NCI-H82 treated with DMSO at 0.1 percent for 48 hours (cell line): ENCODE measurements at regions not wholly inside any gene's neighbourhood (a gene's known extent, or its start where the extent isn't known, plus 50 kb on each side); places are given as distances from the start of the nearest gene placed in this dataset.
"Not testable (repeated sequence)": the region's sequence is repeated elsewhere in the genome, so short reads cannot be mapped to it uniquely, and the experiment has no call there.

Experiments
- DNase-seq: peaks from one replicate; lab custom pipeline; 2025; ENCODE audit not compliant: unreplicated experiment; lab: John Stamatoyannopoulos, UW

DNA sequence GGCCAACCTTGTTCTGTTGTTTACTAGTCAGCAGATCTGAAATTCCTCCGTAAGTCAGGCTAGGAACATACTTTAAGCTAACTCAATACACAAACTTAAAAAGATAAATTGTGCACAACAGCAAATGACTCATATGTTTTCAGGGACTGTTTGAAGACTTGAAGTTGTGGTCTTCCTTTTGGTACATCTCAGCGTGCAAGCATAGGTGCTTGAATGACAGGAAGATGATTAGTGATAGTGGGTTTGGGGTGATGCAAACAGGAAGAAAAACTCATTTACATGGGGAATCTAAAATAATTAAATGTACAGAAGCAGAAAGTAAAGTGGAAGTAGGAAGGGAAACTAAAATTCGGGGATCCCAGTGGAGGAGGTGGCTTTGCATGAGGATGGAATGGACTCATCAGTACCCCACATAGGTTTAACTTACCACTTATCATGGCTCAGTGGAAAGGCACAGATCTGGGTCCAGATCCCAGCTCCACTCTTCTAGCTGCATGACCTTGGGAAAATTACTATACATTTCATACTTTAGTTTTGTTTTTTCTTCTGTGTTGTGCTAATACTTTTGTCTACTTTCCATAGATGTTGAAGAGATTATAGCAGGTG lies 122.3 kb downstream of the XCL2 start:
- DNase-seq, result no peak

DNA sequence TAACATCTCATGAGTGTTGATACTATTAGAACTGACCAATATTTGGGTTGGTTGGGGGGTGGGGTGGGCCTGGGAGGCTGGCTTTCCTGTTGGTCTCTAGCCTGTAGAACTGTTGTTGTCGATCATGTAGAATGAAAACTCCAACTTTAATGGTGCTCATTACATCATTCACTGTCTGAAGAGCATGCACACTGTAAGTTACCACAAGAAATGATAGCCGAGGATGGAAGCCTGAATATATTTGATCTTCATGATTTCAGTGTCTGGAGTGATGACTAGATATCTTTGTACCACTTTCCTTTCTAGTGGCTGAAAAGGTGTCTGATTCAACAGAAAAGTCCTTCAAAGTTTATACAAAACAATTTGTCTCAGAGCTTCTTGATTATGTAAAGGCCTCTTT lies 123.6 kb downstream of the XCL2 start:
- no peak for DNase-seq

DNA sequence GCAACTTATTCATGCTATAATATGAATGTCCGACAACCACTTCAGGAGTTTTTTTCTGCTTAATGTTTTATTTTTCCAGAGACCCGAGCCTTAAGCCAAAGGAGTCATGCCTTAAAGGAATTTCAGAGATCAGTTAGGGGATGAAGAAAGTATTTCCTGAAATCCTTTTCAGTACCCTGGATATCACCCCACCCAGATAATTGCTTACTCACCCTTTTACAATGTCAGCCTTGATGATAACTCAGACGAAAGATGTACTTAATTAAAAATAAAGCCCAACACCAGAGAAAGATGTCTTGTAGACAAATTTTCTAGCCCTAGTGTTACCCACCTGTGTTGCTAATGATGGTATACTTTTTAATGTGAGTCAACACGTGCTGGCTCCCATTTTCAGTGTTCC lies 124.1 kb downstream of the XCL2 start:
- DNase-seq, result no peak

DNA sequence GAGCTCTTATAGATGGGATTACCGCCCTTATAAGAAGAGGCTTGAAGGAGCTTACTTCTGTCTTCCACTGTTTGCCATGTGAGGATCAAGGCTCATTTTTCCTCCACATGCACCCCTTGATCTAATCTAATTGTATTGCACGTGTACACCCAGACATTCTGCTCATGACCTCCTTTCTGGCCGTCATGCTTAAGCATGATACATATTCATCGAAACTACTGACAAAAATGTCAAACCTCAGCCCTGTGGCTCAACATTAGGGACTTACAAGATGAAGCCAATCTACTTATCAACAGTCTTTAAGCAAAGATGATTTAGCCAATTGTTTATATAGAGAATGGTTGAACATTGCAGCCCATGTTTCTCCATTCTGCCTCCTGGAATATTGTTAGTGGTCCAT lies 127.6 kb downstream of the XCL2 start:
- DNase-seq, result peak; percentile 90

DNA sequence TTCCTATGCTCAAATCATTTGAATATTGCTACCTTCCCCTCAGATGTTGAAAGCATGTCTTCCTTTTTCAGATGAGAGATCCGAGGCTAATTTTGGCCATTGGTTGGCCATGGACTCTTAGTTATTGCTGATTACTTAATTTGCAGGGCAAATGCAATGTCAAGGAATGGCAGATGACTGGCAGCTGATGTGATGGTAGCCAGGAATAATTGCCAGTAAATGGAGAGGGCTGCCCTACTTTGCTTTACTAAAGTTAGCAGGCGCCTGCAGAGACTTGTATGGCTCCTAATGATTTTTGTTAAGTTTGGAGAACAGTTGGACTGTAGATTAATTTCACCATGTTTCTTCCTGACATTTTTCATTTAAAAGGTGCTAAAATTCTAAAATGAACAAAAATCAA lies 128.9 kb downstream of the XCL2 start:
- DNase-seq, result no peak

DNA sequence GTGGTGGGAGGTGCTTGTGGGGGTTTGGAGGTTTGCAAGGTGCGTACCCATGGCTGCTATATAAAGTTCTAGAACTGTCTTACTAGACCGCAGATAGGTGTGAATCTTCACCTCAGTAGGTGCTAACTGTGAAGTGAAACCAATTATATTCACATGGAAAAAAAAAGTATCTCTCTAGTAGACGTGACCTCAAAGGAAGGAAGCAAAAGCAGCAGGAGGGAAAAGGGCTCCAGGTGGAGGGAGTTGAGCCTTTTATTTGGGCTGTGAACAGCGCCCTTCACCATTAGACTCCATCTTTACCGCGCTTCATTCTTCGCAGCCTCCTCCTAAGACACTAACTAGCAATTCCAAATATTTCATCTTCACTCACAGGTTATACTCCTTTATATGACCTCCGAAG lies 129.8 kb downstream of the TBX19 start:
- DNase-seq, result no peak

DNA sequence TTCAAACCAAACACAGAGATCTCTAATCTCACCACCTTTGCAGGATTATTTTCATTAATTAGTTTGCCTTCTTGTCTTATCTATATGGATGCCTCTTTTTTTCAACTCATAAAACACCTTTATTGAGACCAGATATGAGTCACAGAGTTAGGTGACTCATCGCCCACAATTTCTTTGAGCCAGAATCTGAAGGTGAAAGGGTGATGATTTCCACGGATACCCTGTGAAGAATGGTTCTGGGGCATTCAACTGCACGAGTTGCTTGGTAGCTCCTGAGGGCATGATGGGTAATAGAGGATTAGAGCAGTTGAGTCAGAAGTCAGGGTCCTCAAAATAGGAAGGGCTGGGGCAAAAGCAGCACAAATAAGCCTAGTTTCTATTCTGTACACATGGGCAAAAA lies 128.2 kb downstream of the TBX19 start:
- no peak for DNase-seq

DNA sequence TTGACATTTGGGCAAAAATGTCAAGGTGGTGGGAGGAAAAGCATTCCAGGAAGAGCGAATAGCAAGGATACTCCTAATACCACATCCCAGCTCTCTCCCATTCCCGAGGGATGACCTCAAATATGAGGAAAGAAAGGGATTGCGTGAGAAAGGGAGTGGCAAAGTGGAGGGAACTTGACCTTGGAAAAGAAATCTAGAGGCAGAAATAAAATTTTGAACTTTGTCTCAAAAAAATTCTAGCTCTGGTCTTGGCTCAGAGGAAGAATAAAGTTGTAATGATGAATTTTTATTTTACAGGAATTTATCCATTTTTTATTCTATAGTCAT lies 127.8 kb downstream of the TBX19 start:
- DNase-seq, result no peak

DNA sequence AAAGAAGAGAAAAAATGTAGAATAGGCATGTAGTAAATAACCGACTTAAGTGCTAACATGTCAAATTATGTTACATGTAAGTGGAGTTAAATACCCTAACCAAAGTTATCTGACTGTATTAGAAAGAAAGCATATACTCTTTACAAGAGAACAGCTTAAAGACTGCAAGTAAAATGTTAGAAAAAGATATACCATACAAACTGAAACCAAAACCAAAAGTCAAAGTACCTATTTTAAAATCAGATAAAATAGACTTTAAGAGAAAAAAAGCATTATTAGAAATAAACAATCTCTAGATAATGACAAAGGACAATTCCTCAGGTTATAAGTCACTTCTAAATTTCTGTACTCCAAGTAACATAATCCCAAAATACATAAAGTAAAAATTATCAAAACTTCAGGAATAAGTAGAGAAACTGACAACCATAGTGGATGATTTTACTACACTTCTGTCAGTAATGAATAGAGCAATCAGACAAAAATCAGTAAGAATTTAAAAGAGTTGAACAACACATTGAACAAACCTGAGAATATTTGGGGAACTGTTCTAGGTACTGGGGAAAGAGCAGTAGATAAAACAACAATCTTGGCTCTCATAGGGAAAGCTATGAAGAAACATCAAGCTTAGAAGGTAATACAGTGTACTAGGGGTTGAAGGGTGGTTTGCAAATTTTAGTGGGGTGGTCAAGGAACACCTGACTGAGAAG lies 127.3 kb downstream of the TBX19 start:
- DNase-seq, result no peak

DNA sequence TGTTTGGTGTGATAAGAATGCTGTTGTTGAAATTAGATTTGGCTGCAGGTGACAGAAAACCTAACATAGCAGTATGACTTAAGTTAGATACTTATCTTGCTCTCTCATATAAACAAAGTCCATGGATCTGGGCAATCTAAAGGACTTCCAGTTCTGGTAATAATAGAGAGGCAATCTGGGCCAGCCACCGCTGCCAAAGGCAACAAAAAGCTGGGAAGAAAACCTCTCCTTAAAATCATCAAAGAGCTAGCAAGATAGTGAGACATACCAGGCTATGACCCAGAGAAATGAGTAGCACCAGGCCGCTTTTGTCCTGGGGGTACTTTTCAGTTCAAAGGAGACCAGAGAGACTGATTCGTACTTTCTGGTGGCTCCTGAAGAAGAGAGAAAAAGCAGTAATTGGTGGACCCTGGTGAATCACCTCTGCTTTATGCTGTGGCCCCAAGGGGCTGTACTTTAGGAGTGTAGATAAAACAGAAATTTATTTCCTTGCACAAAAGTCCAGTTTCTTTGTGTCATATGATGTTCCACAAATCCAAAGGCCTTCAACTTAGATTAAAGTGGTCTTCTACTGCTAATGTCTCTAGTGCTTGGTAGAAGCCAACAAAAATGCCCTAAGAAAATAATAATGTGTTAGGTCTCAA lies 125.4 kb downstream of the TBX19 start:
- no peak for DNase-seq

DNA sequence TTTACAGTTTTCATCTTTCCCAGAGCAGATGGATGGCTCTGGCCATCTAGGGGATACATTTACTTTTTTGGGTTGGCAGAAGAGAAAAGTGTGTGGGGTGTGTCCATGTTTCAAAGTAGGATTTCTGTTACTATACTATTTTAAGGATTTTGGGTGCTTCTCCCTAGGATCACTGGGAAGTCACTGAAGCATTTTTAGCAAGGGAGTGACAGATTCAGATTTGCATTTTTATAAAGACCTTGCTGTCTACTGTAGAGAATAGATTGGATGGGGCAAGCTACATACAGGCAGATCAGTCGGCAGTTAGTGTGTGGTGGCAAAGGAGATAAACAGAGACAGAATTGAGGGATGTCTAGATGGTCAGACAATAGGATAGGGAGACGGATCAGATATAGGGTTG lies 122.5 kb downstream of the TBX19 start:
- DNase-seq, result no peak

DNA sequence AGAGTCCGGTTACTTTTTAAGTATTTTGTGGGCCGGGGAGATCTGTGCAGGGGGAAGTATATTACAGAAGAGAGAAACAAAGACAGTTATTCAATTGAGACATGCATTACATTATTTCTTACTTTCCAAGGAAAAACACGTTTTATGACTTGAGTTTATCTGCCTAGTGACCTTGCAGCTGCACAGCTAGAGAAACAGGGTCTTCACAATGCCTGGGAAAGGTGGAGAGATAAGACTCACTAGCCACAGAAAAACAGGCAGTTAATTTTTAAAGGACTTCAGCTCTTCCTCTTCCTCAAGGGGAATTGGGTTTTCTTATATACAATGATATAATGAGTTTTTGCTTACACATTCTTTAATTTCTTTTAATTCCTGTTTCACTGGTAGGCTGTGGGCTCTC lies 121.8 kb downstream of the TBX19 start:
- DNase-seq, result not testable (repeated sequence)

DNA sequence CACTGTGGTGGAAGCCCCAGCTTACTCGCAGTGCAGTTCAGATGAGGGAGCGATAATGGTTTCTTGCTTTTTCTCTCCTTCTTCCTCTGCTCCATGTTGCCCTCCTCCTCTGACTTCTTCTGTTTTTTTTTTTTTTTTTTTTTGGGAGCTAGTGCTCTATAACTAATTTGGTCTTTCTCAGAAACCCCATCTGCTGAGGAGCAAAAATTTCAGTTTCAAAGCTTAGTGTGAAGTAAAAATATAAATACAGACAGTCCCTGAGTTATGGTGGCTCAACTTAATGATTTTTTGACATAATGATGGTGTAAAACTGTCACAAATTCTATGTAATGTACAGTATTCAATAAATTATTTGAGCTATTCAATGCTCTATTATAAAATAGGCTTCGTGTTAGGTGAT lies 120.7 kb downstream of the TBX19 start:
- no peak for DNase-seq

DNA sequence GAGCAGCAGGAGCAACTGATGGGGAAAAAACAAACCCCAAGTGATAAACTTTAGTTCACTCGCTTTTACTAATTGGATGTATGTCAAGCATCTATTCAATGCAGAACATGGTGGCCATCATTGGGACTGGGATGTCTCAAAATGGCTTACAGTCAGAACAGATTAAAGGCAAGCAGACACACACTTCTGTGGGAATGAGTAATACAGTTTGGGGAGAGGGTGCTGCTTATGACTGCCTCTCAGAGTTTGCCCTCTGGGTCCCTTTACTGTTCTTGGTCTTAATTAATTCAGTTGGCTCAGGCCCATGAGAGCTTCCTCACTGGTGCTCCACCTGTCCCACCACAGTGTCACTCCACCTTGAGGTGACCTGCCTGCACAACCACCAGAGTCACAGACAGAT lies 119.5 kb downstream of the TBX19 start:
- DNase-seq, result no peak

DNA sequence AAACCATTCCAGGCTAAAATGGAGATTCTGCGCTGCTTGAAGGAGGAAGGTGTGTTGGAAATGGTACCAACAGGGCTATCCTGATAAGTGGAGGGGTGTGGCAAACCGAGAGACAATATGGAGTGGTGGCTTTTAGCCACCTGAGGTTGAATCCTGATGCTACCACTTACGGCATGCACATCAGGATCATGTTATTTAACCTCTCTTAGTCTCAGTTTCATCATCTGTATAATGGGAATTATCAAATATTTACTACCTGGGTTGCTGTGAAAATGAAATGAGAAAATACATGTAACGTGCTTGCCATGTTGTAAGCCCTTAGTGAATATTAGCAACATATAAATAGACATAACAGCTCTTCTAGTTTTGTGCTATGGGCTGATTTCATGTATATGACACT lies 117.1 kb downstream of the TBX19 start:
- no peak for DNase-seq

DNA sequence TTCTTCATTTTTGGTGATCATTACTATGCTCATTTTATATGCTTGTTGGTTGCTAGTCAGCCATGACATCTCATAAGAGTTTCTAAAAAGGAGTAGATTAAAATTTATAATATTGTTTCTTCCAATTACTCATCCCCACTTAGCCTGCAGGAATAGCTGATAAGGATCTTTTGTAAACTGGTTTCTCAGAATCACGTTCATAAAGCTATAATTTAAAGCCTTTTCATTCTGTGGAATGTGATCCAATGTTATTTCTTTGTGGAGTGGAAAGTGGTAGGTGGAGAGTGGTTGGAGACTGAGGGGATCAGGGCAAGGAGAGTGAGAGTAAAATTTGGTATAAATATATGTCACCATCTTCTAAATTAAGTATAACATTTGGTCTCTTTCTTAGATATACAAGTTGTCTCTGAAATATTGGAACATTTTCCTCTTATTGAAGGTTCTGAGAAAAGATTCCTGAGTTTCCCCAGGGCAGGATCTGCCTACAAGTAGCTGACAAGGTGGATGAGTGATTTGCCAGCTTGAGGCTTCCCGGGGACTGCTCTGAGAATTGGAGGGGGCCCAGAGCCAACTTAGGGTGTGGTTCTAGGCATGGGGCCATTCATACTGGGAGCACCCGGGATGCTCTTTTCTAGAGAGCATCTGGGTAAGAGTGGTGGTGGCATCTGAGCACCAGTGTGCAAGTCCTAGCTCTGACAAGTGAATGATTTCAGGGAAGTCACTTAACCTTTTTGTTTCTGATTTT lies 116.4 kb downstream of the TBX19 start:
- no peak for DNase-seq

DNA sequence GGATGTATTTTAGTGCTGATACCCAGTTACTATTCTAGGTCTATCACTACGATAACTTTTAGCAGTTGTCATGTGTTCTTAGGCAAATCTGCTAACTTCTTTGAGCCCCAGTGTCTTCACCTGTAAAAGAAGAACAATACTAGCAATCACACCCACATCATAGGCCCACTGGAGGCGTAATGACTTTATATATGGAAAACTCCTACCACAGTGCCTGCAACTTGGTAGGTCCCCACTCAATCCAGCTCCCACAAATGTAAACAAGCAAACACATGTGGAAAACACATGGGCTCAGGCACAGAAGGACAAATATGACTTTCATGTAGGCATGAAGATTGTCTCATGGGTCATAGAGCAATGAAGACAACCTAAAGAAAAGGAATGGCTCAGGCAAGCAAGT lies 115.8 kb downstream of the TBX19 start:
- DNase-seq, result no peak

DNA sequence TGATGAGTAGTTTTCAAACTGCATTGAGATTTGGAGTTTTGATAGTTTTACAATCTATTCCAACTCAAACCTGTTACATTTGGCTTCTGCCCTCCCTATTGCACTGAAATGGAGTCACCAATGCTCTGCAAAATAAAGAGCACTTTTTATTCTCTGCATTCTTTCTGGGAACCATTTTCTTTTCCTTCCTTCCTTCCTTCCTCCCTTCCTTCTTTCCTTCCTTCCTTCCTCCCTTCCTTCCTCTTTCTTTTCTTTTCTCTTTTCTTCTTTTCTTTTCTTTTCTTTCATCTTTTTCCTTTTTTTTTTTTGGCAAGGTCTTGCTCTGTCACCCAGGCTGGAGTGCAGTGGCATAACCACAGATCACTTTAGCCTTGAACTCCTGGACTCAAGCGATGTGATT lies 114.2 kb downstream of the TBX19 start:
- DNase-seq, result no peak

DNA sequence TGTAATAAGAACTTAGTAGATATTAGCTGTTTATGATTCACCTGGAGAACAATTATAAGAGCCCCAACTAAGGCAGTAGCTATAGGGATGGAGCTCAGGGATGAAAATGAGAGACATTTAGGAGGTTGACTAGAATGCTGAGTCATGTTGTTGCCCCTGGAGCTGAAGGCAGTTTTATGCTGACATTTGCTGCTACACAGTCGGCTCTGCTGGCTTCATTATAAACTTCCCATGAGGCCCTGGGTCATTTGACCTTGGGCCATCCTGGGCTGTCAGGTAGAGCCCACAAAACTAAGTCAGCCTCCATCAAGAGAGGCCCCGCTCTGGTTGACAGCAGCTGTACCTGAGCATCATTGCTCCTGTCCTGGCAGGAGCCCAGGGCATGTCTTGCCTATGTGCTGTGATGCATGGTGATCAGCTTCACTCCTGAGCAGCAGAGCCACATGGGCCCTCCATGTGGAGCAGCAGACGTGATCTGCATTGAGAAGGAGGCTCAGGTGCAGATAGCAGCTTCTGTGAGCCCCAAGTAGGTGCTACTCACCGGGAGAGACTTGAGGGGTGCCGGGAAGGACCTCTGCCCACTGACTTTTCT lies 112.4 kb downstream of the TBX19 start:
- DNase-seq, result no peak

DNA sequence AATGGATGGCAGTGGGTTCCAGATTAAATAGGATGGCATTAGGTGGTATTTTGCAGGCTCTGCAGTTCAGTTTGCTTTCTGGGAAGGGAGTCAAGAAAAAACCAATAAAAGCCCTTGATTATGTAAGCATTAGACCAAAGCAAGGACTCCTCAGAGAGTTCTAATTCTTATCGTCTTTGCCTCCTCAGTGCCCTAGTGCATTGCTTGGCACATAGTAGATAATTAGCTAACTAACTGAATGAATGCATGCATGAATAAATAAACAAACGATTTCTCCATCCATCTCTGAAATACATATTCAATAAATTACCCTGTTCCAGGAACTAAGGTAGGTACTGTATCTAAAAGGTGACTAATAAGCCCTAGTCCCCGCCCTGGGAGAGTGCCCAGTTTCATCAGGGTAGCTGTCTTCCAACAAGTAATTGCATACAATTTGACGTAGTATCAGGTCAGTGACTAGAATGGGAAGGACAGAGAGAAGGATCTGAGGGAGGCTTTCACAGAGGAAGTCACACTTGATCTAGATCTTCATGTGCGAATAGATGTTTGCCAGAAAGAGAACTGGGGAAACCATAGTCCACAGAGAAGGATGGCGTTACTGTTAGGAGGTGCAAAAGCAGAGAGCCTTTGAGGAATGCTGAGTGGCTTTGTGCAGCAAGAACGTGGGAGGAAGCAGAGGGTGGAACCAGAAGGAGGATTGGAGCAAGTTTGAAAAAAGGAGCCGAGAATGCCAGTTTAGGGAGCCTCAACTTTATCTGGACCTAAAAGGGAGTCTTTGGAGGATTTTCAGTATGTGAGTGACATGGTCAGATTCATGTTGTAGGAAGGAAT lies 111.4 kb downstream of the TBX19 start:
- DNase-seq, result no peak

DNA sequence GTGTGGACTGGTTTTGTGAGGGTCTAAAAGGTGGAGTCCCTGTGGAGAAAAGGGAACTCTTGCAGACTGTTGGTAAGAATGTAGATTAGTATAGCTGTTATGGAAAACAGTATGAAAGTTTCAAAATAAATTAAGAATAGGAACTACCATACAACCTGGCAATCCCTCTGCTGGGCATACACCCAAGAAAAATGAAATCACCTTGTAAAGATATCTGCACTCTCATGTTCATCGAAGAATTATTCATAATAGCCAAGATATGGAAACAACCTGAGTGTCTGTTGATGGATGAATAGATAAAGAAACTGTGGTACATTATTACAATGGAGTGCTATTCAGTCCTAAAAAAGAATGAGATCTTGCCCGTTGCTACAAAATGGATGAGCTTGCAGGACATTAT lies 109.6 kb downstream of the TBX19 start:
- no peak for DNase-seq
